Fibroblast of peridontal ligament (primary cell): ENCODE measurements at regions not wholly inside any gene's neighbourhood (a gene's known extent, or its start where the extent isn't known, plus 50 kb on each side); places are given as distances from the start of the nearest gene placed in this dataset.

Experiments used
- DNase-seq: peaks from one replicate; pipeline ENCODE4 v3.0.0-alpha.2; 2010; ENCODE audit errors: extremely low read depth

DNA sequence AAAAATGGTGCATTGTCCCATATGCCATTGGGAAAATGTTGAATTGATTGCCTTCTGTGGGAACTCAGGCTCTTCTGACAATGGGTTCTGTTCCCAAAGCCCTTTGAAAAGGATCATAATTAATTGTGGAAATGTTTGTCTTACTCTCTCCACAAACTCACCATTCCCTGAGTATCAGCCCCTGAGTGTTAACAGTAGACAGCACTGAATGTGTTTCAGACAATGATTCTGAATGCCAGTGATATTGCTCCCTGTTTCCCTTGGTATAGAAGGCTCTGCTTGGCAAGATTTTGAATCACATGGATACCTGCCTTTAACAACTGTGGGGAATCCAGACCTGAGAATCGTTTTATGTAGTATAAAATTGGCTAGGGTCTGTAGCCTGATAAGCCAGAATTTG is 1096.8 kb downstream of the ADGRL2 start:
- no peak for DNase-seq

DNA sequence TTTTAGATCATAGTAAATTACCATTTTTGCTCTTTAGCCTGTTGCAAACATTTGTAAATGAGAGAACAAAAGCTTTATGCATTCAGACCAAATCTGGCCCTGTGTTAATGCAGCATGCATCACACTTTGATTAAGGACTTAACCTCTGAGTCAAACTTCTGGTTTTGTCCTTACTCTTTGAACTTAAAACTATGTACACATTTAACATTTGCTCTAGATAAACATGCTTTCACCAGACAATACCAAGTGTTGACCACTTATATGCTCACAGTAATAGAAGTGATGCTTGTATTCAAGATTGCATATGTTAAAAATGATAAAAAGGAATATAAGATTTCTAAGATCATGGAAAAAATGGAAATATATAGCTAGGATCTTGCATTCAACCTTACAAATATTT is 1095.3 kb downstream of the ADGRL2 start:
- DNase-seq: no peak

- no peak for DNase-seq
These were observed 1093.9 kb downstream of the ADGRL2 start for GRCh38 chr1:82894635-82895034.

DNA sequence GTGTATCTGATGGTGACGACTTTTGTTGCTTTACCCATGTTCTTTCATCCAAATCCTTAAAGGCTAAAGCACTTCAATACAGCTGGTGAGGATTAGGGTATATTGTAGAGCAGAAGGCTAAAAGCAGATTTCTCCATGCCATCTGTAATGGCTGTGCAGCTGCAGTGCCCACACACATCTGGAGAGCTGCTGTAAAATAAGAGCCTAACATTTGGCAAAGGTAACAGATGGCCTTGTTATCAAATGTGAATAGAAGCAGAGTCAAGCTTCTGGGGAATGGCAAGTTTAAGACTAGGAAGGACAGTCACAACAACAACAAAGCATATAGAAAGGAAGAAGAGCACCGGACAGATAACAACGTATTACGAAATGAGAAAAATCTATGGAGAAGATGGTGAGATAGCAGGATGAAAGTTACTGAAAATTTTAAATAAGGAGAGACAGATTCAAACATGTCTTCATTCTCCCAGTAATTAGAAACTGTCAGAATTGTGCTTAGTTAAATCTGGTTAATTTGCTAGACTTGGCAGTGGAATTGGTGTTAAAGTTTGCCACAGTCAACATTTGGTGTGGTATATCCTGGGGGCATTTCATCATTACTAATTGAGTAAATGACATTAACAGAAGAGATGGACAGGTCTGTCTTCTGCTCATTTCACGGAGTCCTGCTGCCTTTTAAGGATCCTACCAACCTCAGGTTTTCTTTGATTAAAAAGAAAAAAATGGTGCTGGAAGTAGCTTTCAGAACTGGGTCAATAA is 1093.2 kb downstream of the ADGRL2 start:
- DNase-seq: no peak

- no peak for DNase-seq
These were observed 1079.8 kb downstream of the ADGRL2 start for GRCh38 chr1:82880506-82880905.

DNA sequence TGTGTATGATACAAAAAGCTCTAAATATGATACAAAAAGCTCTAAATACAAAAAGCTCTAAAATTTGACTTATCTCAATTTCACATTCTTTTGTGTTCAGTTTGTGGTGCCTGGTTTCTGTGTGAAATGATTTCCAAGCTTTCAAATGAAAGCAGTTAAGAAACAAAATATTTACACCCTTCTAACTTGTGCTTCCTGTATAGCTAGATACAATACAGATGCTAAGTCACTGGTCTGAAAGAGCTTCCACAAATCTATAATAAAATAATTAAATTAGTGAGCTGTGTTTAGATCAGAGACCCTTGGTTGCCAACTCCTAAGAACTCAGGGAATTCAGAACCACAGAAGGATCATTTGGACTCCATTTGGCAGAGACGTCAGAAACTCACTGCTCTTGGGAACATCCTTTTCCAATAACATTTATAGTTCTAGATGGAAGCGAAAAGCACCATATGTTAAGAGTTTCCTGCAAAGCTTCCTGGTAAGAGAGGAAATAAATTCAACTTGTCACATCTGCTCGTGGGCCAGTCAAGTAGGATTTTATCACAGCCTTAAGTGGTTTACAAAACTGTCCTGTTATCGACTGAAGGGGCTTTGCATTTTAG is 1079.1 kb downstream of the ADGRL2 start:
- peak; percentile 52 for DNase-seq

DNA sequence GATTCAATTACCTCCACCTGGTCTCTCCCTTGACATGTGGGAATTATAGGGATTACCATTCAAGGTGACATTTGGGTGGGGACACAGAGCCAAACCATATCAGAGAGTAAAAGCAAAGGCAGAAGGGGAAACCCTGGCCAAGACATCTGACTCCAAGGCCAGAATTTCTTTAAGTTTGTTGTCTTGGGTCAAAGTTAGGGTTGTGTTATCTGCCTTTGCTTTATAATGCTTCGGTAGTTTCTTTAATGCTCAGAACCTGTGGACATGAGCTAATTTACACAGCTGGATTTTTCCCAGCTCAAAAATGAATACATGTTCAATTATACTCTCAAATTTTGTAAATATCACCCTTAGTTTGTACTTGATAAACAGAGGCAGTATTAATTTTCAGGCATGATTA is 1074.4 kb downstream of the ADGRL2 start:
- DNase-seq: no peak

DNA sequence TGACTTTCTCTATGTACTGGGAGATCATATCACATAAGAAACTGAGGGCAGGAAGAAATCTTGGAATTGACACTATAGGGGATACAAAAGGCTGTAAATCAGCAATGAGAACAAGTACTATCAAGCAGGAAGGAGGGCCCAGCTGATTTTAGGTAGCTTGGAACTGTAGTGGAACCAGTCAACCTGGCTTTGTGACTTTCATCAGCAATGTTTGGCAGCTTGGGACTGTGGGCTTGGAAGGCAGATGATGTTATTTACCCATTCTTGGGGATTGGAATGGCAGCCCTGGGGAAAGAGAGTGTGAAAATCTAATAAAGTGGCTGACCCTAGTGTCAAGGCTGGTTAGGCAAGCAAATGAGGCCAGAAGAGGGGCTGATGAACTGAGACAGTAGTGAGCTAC is 1073.3 kb downstream of the ADGRL2 start:
- DNase-seq: no peak

DNA sequence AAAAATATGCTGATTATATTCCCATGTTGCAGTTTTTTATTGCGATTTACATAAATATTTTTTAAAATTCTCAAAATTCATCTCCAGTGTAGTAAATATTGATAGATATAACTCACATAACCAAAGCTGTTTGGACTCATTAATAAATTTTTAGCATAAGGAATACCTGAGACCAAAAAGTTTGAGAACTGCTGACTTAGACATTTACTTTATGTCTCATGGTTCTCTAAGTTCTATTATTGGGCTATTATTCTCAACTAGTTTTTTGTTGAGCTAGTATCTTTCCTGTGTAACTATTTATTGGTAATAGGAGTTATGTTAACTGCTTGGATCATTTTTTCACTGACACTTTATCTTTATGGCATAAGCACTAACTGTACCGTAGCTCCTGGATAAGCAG is 1069.6 kb downstream of the ADGRL2 start:
- DNase-seq: no peak

- peak; percentile 9 for DNase-seq
These were observed 1067.0 kb downstream of the ADGRL2 start for GRCh38 chr1:82867781-82868180.

DNA sequence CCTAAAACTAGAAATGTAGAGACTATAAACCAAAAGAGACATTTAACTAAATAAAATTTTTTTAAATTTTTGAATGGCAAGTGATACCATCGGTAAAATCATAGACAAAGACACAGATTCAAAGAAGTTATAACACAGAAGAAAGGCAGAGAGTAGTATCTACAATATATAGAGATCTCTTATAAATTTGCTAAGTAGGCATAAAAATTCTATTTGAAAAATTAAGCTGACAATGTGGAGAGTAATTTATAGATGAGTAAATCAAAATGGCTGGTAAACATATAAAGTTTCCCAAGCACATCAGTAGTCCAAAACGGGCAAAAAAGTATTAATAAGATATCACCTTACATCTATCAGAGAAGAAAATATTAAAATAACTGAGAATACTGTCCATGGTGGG is 1061.0 kb downstream of the ADGRL2 start:
- DNase-seq: no peak

DNA sequence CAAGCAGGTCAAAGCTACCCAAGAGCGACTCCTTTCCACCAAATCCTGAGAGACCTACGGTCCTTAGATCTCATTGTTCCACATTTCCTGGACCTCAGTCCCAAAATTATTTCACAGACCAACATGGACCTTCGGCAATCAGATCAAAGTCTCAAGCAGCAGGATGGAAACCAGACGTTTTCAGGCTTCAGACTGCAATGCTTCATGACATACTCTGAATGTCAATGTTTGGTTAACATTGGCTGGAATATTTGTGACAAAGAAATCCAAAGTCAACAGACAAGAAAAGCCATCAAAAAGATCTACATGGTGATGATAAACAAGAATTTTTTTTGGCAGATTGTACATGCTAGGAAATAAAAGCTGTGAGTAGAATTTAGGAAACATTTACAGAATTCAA is 1057.3 kb downstream of the ADGRL2 start:
- DNase-seq: no peak

DNA sequence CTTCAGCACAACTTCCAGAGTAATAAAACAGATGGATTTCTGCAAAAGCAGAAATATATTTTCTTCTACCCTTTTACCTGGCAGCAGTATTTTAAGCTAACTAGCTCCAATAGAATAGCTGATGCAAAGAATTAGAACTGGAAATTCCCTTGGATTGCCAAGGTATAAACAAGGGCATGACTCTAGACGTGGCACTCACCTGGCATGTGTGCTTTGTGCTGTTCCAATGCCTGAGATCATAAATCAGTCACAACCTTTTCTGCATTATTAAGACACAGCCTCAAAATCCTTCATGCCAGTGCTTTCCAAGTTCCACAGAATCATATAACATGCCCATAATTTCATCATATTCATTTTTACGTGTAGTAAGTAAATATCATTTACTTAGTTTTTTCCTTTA is 1048.7 kb downstream of the ADGRL2 start:
- no peak for DNase-seq

DNA sequence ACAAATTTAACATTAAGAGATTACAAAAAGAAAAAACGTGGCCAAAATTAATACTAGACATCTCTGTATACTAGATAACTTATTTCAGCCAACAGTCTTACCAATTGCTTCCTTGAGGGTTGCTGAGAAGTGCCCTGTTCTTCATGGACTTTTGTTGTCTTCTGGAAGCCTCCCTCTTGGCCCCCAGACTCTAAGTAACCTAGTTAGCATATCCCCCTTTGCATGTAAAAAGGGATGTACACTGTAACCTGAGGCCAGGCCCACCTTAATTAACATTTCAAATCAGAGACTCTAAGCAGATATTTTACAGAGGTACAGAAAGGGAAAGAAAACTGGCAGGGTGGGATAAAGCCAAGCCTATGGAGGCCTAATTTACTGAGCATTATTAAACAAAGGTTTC is 1047.3 kb downstream of the ADGRL2 start:
- no peak for DNase-seq

GRCh38 chr1:82845866-82846265 is 1045.1 kb downstream of the ADGRL2 start:
- DNase-seq: no peak

DNA sequence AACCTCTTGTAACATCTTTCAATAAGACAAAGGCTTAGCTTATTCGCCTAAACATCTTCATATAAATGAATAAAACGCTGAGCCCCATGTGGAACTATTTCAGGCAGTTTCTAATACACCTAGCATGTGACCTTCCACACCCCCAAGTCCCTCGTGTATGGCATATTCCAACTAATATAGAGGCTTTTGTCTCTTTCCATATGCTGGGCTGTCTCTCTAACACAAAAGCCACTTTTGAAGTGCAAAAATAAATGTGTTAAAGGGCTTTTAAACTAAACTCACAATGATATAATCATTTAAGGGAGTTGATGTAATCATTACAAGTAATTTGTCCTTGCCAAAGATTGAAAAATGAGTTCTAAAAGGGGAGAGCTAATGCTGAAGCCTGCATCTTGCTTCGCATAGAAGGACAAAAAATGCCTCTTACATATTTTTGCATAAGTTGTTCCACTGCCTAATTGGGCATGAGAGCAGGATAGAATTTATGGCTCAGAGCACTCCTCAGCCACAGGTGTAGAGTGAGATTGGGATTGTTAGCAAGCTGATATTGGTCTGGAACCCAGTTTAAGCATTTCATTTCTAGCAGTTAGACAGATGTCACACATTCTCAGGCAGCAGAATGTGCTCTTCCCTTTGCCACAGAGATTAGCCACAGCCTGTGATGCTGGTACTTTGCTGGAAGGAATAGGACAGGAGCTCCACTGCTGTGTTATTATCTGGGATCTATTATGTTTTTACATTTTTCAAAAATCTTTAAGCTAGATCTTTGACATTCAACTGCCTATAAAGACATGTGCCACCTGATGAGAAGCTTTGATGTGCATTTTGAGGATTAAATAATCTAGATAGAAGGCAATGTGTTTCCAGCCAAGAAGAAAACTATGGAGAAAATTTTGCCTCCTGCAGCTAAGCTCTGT is 1044.4 kb downstream of the ADGRL2 start:
- DNase-seq: no peak

- DNase-seq: no peak
These were observed 1043.7 kb downstream of the ADGRL2 start for GRCh38 chr1:82844447-82844846.

- DNase-seq: no peak
These were observed 1043.1 kb downstream of the ADGRL2 start for GRCh38 chr1:82843876-82844275.

GRCh38 chr1:82840192-82840591 is 1039.5 kb downstream of the ADGRL2 start:
- no peak for DNase-seq

DNA sequence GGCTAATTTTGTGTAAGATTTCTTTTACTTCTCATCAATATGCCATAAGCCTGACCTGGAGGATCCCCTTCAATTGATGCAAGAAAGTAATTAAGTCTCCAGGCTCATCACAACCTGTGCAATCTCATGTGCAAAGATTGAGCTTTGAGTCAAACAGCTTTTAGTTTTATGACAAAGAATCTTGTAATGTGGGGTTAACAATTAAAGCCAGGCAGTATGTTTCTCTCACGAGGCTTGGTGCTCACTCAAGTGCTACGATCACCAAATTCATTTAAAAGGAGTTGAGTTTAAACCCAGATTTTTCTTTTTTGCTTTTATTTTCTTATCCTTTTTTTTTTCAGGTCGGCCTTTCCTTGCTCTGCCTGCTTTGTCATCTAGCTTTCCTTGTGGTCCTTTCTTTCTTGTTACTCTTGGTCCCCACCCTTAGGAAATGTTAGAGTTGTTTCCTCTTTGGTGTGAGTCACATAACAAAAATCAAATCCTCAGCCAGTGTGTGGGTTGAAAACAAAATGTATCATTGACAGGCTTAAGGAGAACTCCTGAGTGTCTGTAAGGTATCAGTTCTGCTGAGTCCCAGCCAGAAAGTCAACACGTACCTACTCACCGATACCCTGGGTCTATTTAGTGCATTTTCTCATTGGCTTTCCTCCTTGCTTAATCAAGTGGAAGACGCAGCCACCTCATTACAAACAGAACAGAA is 1037.2 kb downstream of the ADGRL2 start:
- peak; percentile 28 for DNase-seq

DNA sequence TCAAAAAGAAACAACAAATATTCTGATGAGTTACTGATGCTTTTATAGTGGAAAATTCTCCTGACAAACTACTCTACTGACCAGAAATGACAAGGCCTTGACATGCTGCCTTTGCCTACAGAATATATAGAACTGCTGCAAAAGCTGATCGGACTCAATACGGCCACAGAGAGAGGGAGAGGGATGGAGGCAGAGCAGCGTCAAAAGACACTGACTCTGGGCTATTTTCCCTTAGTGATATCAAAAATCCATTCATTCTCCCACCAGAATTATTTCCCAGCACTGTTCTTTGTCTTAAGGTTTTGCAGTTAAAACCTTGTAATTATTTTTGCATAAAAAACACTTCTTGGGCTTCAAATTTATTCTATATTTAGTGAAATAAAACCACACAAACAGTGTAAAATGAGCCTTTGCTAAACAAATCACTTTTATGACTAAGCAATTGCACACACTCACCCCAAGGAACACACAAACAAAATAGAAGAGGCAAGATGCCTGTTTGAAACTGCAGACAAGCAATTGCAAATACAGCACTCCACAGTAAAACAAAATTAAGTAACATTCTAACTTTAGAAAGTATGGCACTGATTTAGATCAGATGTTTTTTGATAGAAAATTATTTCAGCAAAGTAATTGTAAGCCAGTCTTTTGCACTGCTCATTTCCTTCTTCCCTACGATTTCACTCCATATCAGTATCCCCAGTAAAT is 1036.4 kb downstream of the ADGRL2 start:
- peak; percentile 45 for DNase-seq
